ENCODE measurements at regions not wholly inside any gene's neighbourhood (a gene's known extent, or its start where the extent isn't known, plus 50 kb on each side); places are given as distances from the start of the nearest gene placed in this dataset.

GRCh38 chr16:85326113-85326793 lies 214.0 kb upstream of the CIBAR2 start:
- DNase-seq (ENCODE audit: low read depth): no peak

GRCh38 chr16:85326794-85327181 lies 214.5 kb upstream of the CIBAR2 start:
- no peak for DNase-seq (ENCODE audit: low read depth)

- DNase-seq (ENCODE audit: low read depth): no peak
Observed at GRCh38 chr16:85327731-85328675, 215.7 kb upstream of the CIBAR2 start.

- DNase-seq (ENCODE audit: low read depth): no peak
Observed at GRCh38 chr16:85328676-85329058, 216.4 kb upstream of the CIBAR2 start.

GRCh38 chr16:85329059-85329812 lies 217.0 kb upstream of the CIBAR2 start:
- no peak for DNase-seq (ENCODE audit: low read depth)

GRCh38 chr16:85330006-85330693 lies 217.9 kb upstream of the CIBAR2 start:
- no peak for DNase-seq (ENCODE audit: low read depth)

GRCh38 chr16:85330694-85331188 lies 218.5 kb upstream of the CIBAR2 start:
- peak; percentile 81 for DNase-seq (ENCODE audit: low read depth)

- DNase-seq (ENCODE audit: low read depth): no peak
Observed at GRCh38 chr16:85331688-85332087, 219.4 kb upstream of the CIBAR2 start.

GRCh38 chr16:85332175-85332574 lies 219.9 kb upstream of the CIBAR2 start:
- DNase-seq (ENCODE audit: low read depth): no peak

- no peak for DNase-seq (ENCODE audit: low read depth)
Observed at GRCh38 chr16:85333337-85333736, 221.1 kb upstream of the CIBAR2 start.

GRCh38 chr16:85333744-85334640 lies 221.7 kb upstream of the CIBAR2 start:
- DNase-seq (ENCODE audit: low read depth): no peak

GRCh38 chr16:85334718-85335583 lies 222.7 kb upstream of the CIBAR2 start:
- DNase-seq (ENCODE audit: low read depth): no peak

GRCh38 chr16:85335584-85336491 lies 223.6 kb upstream of the CIBAR2 start:
- DNase-seq (ENCODE audit: low read depth): no peak

GRCh38 chr16:85337910-85338637 lies 225.8 kb upstream of the CIBAR2 start:
- DNase-seq (ENCODE audit: low read depth): no peak

- no peak for DNase-seq (ENCODE audit: low read depth)
Observed at GRCh38 chr16:85338638-85338982, 226.3 kb upstream of the CIBAR2 start.

- DNase-seq (ENCODE audit: low read depth): no peak
Observed at GRCh38 chr16:85338989-85339685, 226.9 kb upstream of the CIBAR2 start.

- no peak for DNase-seq (ENCODE audit: low read depth)
Observed at GRCh38 chr16:85341972-85342695, 229.9 kb upstream of the CIBAR2 start.
